ENCODE measurements at regions not wholly inside any gene's neighbourhood (a gene's known extent, or its start where the extent isn't known, plus 50 kb on each side); places are given as distances from the start of the nearest gene placed in this dataset.

DNA sequence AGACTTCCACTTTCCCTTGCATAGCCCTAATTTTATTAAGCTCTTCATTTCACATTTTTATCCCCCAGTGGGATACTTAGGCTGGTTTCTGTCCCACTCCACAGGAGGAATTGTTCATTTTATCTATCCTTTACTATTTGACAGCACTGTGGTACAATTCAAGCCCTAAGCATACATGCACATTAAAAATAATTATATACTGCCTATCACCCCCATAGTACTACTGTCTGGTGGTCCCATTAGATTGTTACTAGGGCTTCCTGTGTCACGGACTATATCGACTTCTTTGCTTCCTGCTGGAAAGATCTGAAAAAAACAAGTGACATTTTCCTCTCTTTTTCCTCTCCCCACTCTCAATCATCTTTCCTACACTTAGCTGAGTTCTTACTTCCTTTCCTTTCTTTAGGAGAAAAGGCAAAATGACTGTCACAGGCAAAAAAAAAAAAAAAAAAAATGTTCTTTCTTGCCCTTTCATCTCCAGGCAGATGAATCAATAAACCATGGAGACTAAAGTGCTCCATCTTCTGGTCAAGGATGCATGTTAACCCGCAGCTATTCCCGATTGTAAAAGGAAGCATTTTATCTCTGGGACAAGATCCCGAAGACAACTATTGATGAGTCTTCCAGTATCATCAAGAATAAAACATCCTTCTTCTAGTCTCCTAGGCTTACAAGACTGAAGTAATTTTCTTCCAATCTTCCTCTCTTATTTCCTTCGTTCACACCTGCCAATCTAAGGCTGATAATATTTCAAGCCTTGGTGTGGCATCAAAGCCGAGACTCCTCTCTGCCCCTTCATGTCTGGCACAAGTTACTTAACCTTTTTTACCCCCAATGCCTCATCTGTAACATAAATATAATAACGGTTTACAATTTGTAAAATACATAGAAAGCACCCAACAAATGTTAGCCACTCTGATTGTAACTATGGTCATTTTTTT lies 94.4 kb upstream of the PLEKHG7 start:
- no peak overlapping the region for H3K4me3 ChIP-seq
- H3K27me3 ChIP-seq (replicated peaks in 1 of 2; ENCODE audit: control insufficient read depth in 2 of 2, insufficient read depth in 2 of 2, low read length in 1 of 2): no peaks in the 10 kb centered on the region
- no peaks in the 10 kb centered on the region for H4K20me1 ChIP-seq (ENCODE audit: control insufficient read depth, insufficient read depth)
- H3K9ac ChIP-seq (ENCODE audit: control insufficient read depth, insufficient read depth, low read length): no peak overlapping the region
- H3K9me3 ChIP-seq (replicated peaks; ENCODE audit: control insufficient read depth, insufficient read depth, low read length): no peaks in the 10 kb centered on the region
- no peak overlapping the region for H3K27ac ChIP-seq (ENCODE audit: control insufficient read depth, insufficient read depth)
- 50% methylated on average over 8 of the region's 8 CpGs for WGBS (ENCODE audit: insufficient coverage, insufficient replicate concordance, low lambda C conversion rate, missing lambda C conversion rate)
- no peak overlapping the region for H3K4me2 ChIP-seq (ENCODE audit: control insufficient read depth, insufficient read depth)
- ATAC-seq (no peak), FAIRE-seq (no peak), DNase-seq (ENCODE audit: low read depth, low spot score) (peak; percentile 9)
- intact Hi-C loops (cut with micrococcal nuclease; ENCODE audit: unreplicated experiment) (no loop called here), in situ Hi-C loops (cut with MboI) (no loop called here)
- H3K36me3 ChIP-seq (ENCODE audit: control insufficient read depth in 2 of 2, insufficient read depth in 2 of 2, low read length in 1 of 2): no peaks in the 10 kb centered on the region
- ChIA-PET POLR2A (interaction anchor here (0.6 kb wide), 2 partner anchors 14 to 537 kb away, joined by 3 to 5 read pairs; no protein-coding TSS in a partner anchor), RAD21 (ENCODE audit: unreplicated experiment) (interaction anchor here (0.6 to 1.7 kb wide), 8 partner anchors 13 to 1252 kb away, joined by 3 to 7 read pairs (median 4); no protein-coding TSS in a partner anchor), SMC1A (ENCODE audit: uncharacterized antibody, unreplicated experiment) (interaction anchor here (0.6 to 2.4 kb wide), 11 partner anchors 10 to 1227 kb away, joined by 3 to 9 read pairs (median 5); no protein-coding TSS in a partner anchor), CTCF (interaction anchor here (0.6 to 1.5 kb wide), 15 partner anchors 14 to 1227 kb away, joined by 3 to 8 read pairs (median 3); no protein-coding TSS in a partner anchor)
- no peaks in the 10 kb centered on the region for H3K79me2 ChIP-seq (ENCODE audit: control insufficient read depth, insufficient read depth, low read length)
- H3K4me1 ChIP-seq (ENCODE audit: control insufficient read depth, insufficient read depth, low read length): no peaks in the 10 kb centered on the region
- peak overlapping the region; percentile 60 for H2AFZ ChIP-seq (ENCODE audit: control insufficient read depth, low read depth, low read length)
- no TSS peak for BruUV-seq (replicated peaks)
- no peak for TF ChIP-seq BRCA1 (IDR thresholded peaks at IDR 0.05; ENCODE audit: low read depth, low read length)
- no peak for TF ChIP-seq RAD51 (IDR thresholded peaks at IDR 0.05)
- peak; percentile 75; the same call in 1 of the 2 replicates for TF ChIP-seq ZNF384 (IDR thresholded peaks at IDR 0.05; ENCODE audit: borderline replicate concordance, low read depth, low read length)
- no peak for TF ChIP-seq KLF5 (IDR thresholded peaks at IDR 0.05; ENCODE audit: partially characterized antibody)
- no peak for TF ChIP-seq BMI1 (IDR thresholded peaks at IDR 0.05; ENCODE audit: borderline replicate concordance)
- TF ChIP-seq, protein P1, sequence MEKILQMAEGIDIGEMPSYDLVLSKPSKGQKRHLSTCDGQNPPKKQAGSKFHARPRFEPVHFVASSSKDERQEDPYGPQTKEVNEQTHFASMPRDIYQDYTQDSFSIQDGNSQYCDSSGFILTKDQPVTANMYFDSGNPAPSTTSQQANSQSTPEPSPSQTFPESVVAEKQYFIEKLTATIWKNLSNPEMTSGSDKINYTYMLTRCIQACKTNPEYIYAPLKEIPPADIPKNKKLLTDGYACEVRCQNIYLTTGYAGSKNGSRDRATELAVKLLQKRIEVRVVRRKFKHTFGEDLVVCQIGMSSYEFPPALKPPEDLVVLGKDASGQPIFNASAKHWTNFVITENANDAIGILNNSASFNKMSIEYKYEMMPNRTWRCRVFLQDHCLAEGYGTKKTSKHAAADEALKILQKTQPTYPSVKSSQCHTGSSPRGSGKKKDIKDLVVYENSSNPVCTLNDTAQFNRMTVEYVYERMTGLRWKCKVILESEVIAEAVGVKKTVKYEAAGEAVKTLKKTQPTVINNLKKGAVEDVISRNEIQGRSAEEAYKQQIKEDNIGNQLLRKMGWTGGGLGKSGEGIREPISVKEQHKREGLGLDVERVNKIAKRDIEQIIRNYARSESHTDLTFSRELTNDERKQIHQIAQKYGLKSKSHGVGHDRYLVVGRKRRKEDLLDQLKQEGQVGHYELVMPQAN (conservative IDR thresholded peaks at IDR 0.05): no peak
- TF ChIP-seq, protein P2, sequence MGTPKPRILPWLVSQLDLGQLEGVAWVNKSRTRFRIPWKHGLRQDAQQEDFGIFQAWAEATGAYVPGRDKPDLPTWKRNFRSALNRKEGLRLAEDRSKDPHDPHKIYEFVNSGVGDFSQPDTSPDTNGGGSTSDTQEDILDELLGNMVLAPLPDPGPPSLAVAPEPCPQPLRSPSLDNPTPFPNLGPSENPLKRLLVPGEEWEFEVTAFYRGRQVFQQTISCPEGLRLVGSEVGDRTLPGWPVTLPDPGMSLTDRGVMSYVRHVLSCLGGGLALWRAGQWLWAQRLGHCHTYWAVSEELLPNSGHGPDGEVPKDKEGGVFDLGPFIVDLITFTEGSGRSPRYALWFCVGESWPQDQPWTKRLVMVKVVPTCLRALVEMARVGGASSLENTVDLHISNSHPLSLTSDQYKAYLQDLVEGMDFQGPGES (IDR thresholded peaks at IDR 0.05): no peak
- no peak for TF ChIP-seq RBBP5 (conservative IDR thresholded peaks at IDR 0.05)
- TF ChIP-seq SMARCA5 (IDR thresholded peaks at IDR 0.05): no peak
- peak; percentile 65 for TF ChIP-seq RAD21 (IDR thresholded peaks at IDR 0.05; ENCODE audit: insufficient read depth, low read depth, low read length)
- TF ChIP-seq RUNX3 (IDR thresholded peaks at IDR 0.05; ENCODE audit: low read length): peak; percentile 38; the same call in 1 of the 2 replicates
- TF ChIP-seq SMAD1 (IDR thresholded peaks at IDR 0.05; ENCODE audit: low read depth, partially characterized antibody): no peak
- TF ChIP-seq STAT1 (conservative IDR thresholded peaks at IDR 0.05): no peak
- peak; percentile 31; the same call in 1 of the 2 replicates for TF ChIP-seq SMC3 (IDR thresholded peaks at IDR 0.05; ENCODE audit: borderline replicate concordance, low read length)
- TF ChIP-seq YY1 (IDR thresholded peaks at IDR 0.05; ENCODE audit: low read depth, low read length): no peak
- TF ChIP-seq, protein P3, sequence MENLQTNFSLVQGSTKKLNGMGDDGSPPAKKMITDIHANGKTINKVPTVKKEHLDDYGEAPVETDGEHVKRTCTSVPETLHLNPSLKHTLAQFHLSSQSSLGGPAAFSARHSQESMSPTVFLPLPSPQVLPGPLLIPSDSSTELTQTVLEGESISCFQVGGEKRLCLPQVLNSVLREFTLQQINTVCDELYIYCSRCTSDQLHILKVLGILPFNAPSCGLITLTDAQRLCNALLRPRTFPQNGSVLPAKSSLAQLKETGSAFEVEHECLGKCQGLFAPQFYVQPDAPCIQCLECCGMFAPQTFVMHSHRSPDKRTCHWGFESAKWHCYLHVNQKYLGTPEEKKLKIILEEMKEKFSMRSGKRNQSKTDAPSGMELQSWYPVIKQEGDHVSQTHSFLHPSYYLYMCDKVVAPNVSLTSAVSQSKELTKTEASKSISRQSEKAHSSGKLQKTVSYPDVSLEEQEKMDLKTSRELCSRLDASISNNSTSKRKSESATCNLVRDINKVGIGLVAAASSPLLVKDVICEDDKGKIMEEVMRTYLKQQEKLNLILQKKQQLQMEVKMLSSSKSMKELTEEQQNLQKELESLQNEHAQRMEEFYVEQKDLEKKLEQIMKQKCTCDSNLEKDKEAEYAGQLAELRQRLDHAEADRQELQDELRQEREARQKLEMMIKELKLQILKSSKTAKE (IDR thresholded peaks at IDR 0.05; ENCODE audit: low read depth, poor library complexity, severe bottlenecking): no peak

Measured in GM12878 (cell line).